HEK293 (cell line): ENCODE measurements at regions not wholly inside any gene's neighbourhood (a gene's known extent, or its start where the extent isn't known, plus 50 kb on each side); places are given as distances from the start of the nearest gene placed in this dataset.

Source experiments
- CTCF ChIA-PET: fragments of 350-600 bp; formaldehyde crosslinking; extraction: SDS; loops from one replicate; lab custom pipeline; 2021; ENCODE audit warnings: antibody characterized with exemption; lab: Yijun Ruan, JAX
- POLR2A ChIA-PET: fragments of 300-600 bp; formaldehyde crosslinking; extraction: SDS; loops from one replicate; lab custom pipeline; 2020; ENCODE audit warnings: antibody characterized with exemption, inconsistent platforms; lab: Yijun Ruan, JAX
- H3K27ac ChIP-seq: fragments of 200-500 bp; sonication (Bioruptor generic); 2 replicates; pipeline ENCODE4 v1.5.1; 2014; ENCODE audit warnings: low read depth, low read length, control low read depth, inconsistent platforms; ENCODE audit errors: extremely low read depth
- H3K36me3 ChIP-seq, 2 experiments: fragments of 200-500 bp in 1 of 2; sonication (Bioruptor generic) in 1 of 2; 1 replicate in 1 of 2; 2 replicates in 1 of 2; pipeline ENCODE4 v1.5.1; 2014 to 2017; ENCODE audit warnings: inconsistent platforms in 2 of 2, low read length in 2 of 2; ENCODE audit not compliant: control insufficient read depth in 2 of 2, insufficient read depth in 1 of 2
- H3K4me1 ChIP-seq: fragments of 200-500 bp; sonication (Bioruptor generic); 2 replicates; pipeline ENCODE4 v1.5.1; 2014; ENCODE audit warnings: mild to moderate bottlenecking, low read length, inconsistent platforms; ENCODE audit not compliant: control insufficient read depth, insufficient read depth
- H3K4me3 ChIP-seq: 2 replicates; pipeline ENCODE4 v1.5.1; 2011; ENCODE audit warnings: low read depth, mild to moderate bottlenecking, control low read depth, low read length, moderate library complexity
- H3K9me3 ChIP-seq: fragments of 200-500 bp; sonication (Bioruptor generic); 2 replicates; pipeline ENCODE4 v1.5.1; 2014; ENCODE audit warnings: low read depth, low read length, inconsistent platforms; ENCODE audit not compliant: control insufficient read depth, insufficient read depth
- HIC1 ChIP-seq: fragments of 450-650 bp; formaldehyde crosslinking; IDR thresholded peaks from 2 replicates; pipeline ENCODE4 v1.5.1; 2016; ENCODE audit warnings: missing biosample characterization, missing genetic modification characterization
- KLF7 ChIP-seq: fragments of 450-650 bp; formaldehyde crosslinking; IDR thresholded peaks from 2 replicates; pipeline ENCODE4 v1.5.1; 2016; ENCODE audit warnings: missing biosample characterization, missing genetic modification characterization, borderline replicate concordance
- SP2 ChIP-seq: fragments of 450-650 bp; formaldehyde crosslinking; IDR thresholded peaks from 2 replicates; pipeline ENCODE4 v1.5.1; 2016; ENCODE audit warnings: missing biosample characterization, missing genetic modification characterization
- TRIM28 ChIP-seq: IDR thresholded peaks from 2 replicates; pipeline ENCODE4 v1.6.1; 2011; ENCODE audit warnings: low read length, control low read depth, borderline replicate concordance
- YY2 ChIP-seq: fragments of 450-650 bp; formaldehyde crosslinking; IDR thresholded peaks from 2 replicates; pipeline ENCODE4 v1.5.1; 2016; ENCODE audit warnings: missing biosample characterization, missing genetic modification characterization
- ZBTB7A ChIP-seq: fragments of 450-650 bp; formaldehyde crosslinking; IDR thresholded peaks from 2 replicates; pipeline ENCODE4 v1.5.1; 2016; ENCODE audit warnings: low read depth, missing biosample characterization, missing genetic modification characterization
- ZFHX2 ChIP-seq: fragments of 450-650 bp; formaldehyde crosslinking; conservative IDR thresholded peaks from 2 replicates; pipeline ENCODE4 v1.5.1; 2016; ENCODE audit warnings: missing biosample characterization, missing genetic modification characterization
- ZNF10 ChIP-seq: fragments of 450-650 bp; formaldehyde crosslinking; IDR thresholded peaks from 2 replicates; pipeline ENCODE4 v1.5.1; 2017; ENCODE audit warnings: missing biosample characterization, missing genetic modification characterization
- ZNF214 ChIP-seq: fragments of 450-650 bp; formaldehyde crosslinking; IDR thresholded peaks from 2 replicates; pipeline ENCODE4 v1.5.1; 2017; ENCODE audit warnings: missing biosample characterization, mild to moderate bottlenecking, missing genetic modification characterization, borderline replicate concordance
- ZNF311 ChIP-seq: fragments of 450-650 bp; formaldehyde crosslinking; IDR thresholded peaks from 2 replicates; pipeline ENCODE4 v1.5.1; 2017; ENCODE audit warnings: missing biosample characterization, missing genetic modification characterization, borderline replicate concordance
- ZNF341 ChIP-seq: fragments of 450-650 bp; formaldehyde crosslinking; IDR thresholded peaks from 2 replicates; pipeline ENCODE4; 2016; ENCODE audit warnings: low read depth, missing biosample characterization, missing genetic modification characterization
- ZNF391 ChIP-seq: fragments of 450-650 bp; formaldehyde crosslinking; IDR thresholded peaks from 2 replicates; pipeline ENCODE4 v1.5.1; 2016; ENCODE audit warnings: low read depth, missing biosample characterization, missing genetic modification characterization, borderline replicate concordance
- ZNF449 ChIP-seq: fragments of 450-650 bp; formaldehyde crosslinking; IDR thresholded peaks from 2 replicates; pipeline ENCODE4 v1.5.1; 2017; ENCODE audit warnings: missing biosample characterization, mild to moderate bottlenecking, missing genetic modification characterization, moderate library complexity
- ZNF501 ChIP-seq: fragments of 450-650 bp; formaldehyde crosslinking; IDR thresholded peaks from 2 replicates; pipeline ENCODE4 v1.5.1; 2016; ENCODE audit warnings: missing biosample characterization, missing genetic modification characterization
- ZNF510 ChIP-seq: fragments of 450-650 bp; formaldehyde crosslinking; IDR thresholded peaks from 2 replicates; pipeline ENCODE4 v1.5.1; 2018; ENCODE audit warnings: mild to moderate bottlenecking, missing genetic modification characterization, missing biosample characterization; ENCODE audit not compliant: insufficient replicate concordance
- ZNF521 ChIP-seq: fragments of 450-650 bp; formaldehyde crosslinking; IDR thresholded peaks from 2 replicates; pipeline ENCODE4 v1.5.1; 2017; ENCODE audit warnings: missing biosample characterization, mild to moderate bottlenecking, missing genetic modification characterization
- ZNF561 ChIP-seq: fragments of 450-650 bp; IDR thresholded peaks from 2 replicates; pipeline ENCODE4 v1.5.1; 2018; ENCODE audit warnings: missing biosample characterization, missing genetic modification characterization, borderline replicate concordance
- ZNF571 ChIP-seq: fragments of 450-650 bp; formaldehyde crosslinking; IDR thresholded peaks from 2 replicates; pipeline ENCODE4 v1.5.0; 2017; ENCODE audit warnings: missing biosample characterization, missing genetic modification characterization
- ZNF645 ChIP-seq: fragments of 450-650 bp; formaldehyde crosslinking; IDR thresholded peaks from 2 replicates; pipeline ENCODE4; 2016; ENCODE audit warnings: missing biosample characterization, missing genetic modification characterization
- ZNF654 ChIP-seq: fragments of 450-650 bp; formaldehyde crosslinking; IDR thresholded peaks from 2 replicates; pipeline ENCODE4 v1.5.1; 2016; ENCODE audit warnings: low read depth, missing biosample characterization, missing genetic modification characterization
- ZNF677 ChIP-seq: fragments of 450-650 bp; IDR thresholded peaks from 2 replicates; pipeline ENCODE4 v1.5.0; 2018; ENCODE audit warnings: missing biosample characterization, mild to moderate bottlenecking, missing genetic modification characterization, moderate library complexity
- ZNF777 ChIP-seq: fragments of 450-650 bp; formaldehyde crosslinking; IDR thresholded peaks from 2 replicates; pipeline ENCODE4 v1.5.1; 2017; ENCODE audit warnings: missing biosample characterization, missing genetic modification characterization, borderline replicate concordance
- TF ChIP-seq, protein P1 (sequence below): fragments of 450-650 bp; formaldehyde crosslinking; IDR thresholded peaks from 2 replicates; pipeline ENCODE4 v1.5.1; 2017; ENCODE audit warnings: missing biosample characterization, missing genetic modification characterization
- TF ChIP-seq, protein P2 (sequence below): sonication (generic); formaldehyde crosslinking; IDR thresholded peaks from 2 replicates; pipeline ENCODE4 v1.8.1; 2022; ENCODE audit warnings: mild to moderate bottlenecking, moderate library complexity, missing genetic modification reagents
- TF ChIP-seq, protein P3 (sequence below): fragments of 450-650 bp; formaldehyde crosslinking; IDR thresholded peaks from 2 replicates; pipeline ENCODE4 v1.5.1; 2017; ENCODE audit warnings: missing biosample characterization, missing genetic modification characterization
- TF ChIP-seq, protein P4 (sequence below): fragments of 450-650 bp; formaldehyde crosslinking; IDR thresholded peaks from 2 replicates; pipeline ENCODE4 v1.5.1; 2017; ENCODE audit warnings: missing biosample characterization, missing genetic modification characterization

DNA sequence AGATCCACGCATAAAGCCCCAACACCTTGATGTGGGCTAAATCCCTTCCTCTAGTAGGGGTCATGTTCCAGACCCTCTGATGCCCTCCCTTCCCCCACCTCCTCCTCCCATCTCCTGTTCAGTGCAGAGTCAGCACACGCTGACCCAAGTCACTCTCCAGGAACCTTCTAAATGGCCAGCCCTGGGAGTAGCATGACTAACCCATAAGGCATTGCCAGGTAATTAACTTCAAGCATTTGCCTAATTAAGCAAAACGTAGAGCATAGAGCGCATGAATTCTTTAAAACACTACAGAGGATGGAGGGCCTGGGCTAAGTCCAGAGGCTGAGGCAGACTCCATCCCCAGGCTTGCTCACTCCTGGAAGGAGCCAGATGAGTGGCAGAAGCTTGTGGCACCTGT lies 276.3 kb upstream of the MSX2 start:
- Histone ChIP-seq H3K27ac (no peak overlapping the region), H3K36me3 (no peaks in the 10 kb centered on the region), H3K4me3 (no peak overlapping the region), H3K9me3 (no peaks in the 10 kb centered on the region), H3K4me1 (no peaks in the 10 kb centered on the region)
- POLR2A ChIA-PET, result no interaction called here
- CTCF ChIA-PET, result interaction anchor here (0.6 kb wide), 1 partner anchor 39 kb away, joined by 3 read pairs; no protein-coding TSS in a partner anchor
- no peak for TF ChIP-seq ZNF341 (tag by site-specific recombination)
- TF ChIP-seq ZNF561, result no peak
- no peak for TF ChIP-seq ZNF521
- TF ChIP-seq HIC1 (tag by site-specific recombination), result no peak
- TF ChIP-seq ZNF654 (tag by site-specific recombination), result no peak
- no peak for TF ChIP-seq KLF7 (tag by site-specific recombination)
- no peak for TF ChIP-seq ZNF10 (tag by site-specific recombination)
- TF ChIP-seq ZNF677, result no peak
- no peak for TF ChIP-seq ZNF571 (tag by site-specific recombination)
- TF ChIP-seq ZNF777, result no peak
- TF ChIP-seq YY2 (tag by site-specific recombination), result no peak
- TF ChIP-seq SP2, result no peak
- TF ChIP-seq, protein P1, sequence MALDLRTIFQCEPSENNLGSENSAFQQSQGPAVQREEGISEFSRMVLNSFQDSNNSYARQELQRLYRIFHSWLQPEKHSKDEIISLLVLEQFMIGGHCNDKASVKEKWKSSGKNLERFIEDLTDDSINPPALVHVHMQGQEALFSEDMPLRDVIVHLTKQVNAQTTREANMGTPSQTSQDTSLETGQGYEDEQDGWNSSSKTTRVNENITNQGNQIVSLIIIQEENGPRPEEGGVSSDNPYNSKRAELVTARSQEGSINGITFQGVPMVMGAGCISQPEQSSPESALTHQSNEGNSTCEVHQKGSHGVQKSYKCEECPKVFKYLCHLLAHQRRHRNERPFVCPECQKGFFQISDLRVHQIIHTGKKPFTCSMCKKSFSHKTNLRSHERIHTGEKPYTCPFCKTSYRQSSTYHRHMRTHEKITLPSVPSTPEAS (tag by site-specific recombination), result no peak
- TF ChIP-seq, protein P2, sequence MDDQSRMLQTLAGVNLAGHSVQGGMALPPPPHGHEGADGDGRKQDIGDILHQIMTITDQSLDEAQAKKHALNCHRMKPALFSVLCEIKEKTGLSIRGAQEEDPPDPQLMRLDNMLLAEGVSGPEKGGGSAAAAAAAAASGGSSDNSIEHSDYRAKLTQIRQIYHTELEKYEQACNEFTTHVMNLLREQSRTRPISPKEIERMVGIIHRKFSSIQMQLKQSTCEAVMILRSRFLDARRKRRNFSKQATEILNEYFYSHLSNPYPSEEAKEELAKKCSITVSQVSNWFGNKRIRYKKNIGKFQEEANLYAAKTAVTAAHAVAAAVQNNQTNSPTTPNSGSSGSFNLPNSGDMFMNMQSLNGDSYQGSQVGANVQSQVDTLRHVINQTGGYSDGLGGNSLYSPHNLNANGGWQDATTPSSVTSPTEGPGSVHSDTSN (CRISPR knock-in tag), result no peak

GRCh38 chr5:174448662-174449061 lies 275.7 kb upstream of the MSX2 start:
- ChIA-PET POLR2A (interaction anchor here (0.6 kb wide), 1 partner anchor 276 kb away, joined by 5 read pairs; the partner anchor contains the start of gene MSX2), CTCF (no interaction called here)
- H3K9me3 ChIP-seq, result no peaks in the 10 kb centered on the region
- no peak overlapping the region for H3K27ac ChIP-seq
- no peaks in the 10 kb centered on the region for H3K4me1 ChIP-seq
- no peak overlapping the region for H3K4me3 ChIP-seq
- no peaks in the 10 kb centered on the region for H3K36me3 ChIP-seq
- TF ChIP-seq ZNF214 (tag by site-specific recombination) (no peak), ZNF510 (tag by site-specific recombination) (no peak), ZFHX2 (tag by site-specific recombination) (no peak), ZNF501 (no peak), TRIM28 (no peak), ZBTB7A (tag by site-specific recombination) (no peak), ZNF645 (no peak), ZNF391 (tag by site-specific recombination) (no peak), ZNF311 (tag by site-specific recombination) (no peak), ZNF449 (tag by site-specific recombination) (no peak)
- TF ChIP-seq, protein P3, sequence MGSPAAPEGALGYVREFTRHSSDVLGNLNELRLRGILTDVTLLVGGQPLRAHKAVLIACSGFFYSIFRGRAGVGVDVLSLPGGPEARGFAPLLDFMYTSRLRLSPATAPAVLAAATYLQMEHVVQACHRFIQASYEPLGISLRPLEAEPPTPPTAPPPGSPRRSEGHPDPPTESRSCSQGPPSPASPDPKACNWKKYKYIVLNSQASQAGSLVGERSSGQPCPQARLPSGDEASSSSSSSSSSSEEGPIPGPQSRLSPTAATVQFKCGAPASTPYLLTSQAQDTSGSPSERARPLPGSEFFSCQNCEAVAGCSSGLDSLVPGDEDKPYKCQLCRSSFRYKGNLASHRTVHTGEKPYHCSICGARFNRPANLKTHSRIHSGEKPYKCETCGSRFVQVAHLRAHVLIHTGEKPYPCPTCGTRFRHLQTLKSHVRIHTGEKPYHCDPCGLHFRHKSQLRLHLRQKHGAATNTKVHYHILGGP (tag by site-specific recombination), result no peak
- TF ChIP-seq, protein P4, sequence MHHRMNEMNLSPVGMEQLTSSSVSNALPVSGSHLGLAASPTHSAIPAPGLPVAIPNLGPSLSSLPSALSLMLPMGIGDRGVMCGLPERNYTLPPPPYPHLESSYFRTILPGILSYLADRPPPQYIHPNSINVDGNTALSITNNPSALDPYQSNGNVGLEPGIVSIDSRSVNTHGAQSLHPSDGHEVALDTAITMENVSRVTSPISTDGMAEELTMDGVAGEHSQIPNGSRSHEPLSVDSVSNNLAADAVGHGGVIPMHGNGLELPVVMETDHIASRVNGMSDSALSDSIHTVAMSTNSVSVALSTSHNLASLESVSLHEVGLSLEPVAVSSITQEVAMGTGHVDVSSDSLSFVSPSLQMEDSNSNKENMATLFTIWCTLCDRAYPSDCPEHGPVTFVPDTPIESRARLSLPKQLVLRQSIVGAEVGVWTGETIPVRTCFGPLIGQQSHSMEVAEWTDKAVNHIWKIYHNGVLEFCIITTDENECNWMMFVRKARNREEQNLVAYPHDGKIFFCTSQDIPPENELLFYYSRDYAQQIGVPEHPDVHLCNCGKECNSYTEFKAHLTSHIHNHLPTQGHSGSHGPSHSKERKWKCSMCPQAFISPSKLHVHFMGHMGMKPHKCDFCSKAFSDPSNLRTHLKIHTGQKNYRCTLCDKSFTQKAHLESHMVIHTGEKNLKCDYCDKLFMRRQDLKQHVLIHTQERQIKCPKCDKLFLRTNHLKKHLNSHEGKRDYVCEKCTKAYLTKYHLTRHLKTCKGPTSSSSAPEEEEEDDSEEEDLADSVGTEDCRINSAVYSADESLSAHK (tag by site-specific recombination), result no peak
